A549 (cell line): ENCODE measurements at regions not wholly inside any gene's neighbourhood (a gene's known extent, or its start where the extent isn't known, plus 50 kb on each side); places are given as distances from the start of the nearest gene placed in this dataset.

ENCODE experiments used
- ATAC-seq, 2 experiments: fragments of 200-7000 bp in 1 of 2; fragments of >200 bp in 1 of 2; cut with Nextera tagmentation in 1 of 2; cut with Tn5 transposase in 1 of 2; 3 replicates each; pipeline versions ENCODE4 v1.8.0 to v1.9.1; 2018 to 2020; ENCODE audit warnings: mild to moderate bottlenecking in 1 of 2, moderate library complexity in 1 of 2
- CTCF ChIA-PET: fragments of 300-600 bp; sonication (Branson Sonifier 250); formaldehyde crosslinking; extraction: SDS; loops from one replicate; lab custom pipeline; 2021; ENCODE audit warnings: antibody characterized with exemption, inconsistent platforms; lab: Yijun Ruan, JAX
- POLR2A ChIA-PET: fragments of 350-600 bp; formaldehyde crosslinking; extraction: SDS; loops from one replicate; lab custom pipeline; 2021; ENCODE audit warnings: antibody characterized with exemption, inconsistent platforms; lab: Yijun Ruan, JAX
- DNase-seq, 2 experiments: peaks; one replicate each; pipeline versions ENCODE4 v3.0.0 to v3.0.0-alpha.2; 2011 to 2016; ENCODE audit warnings: low read depth in 1 of 2, low spot score in 1 of 2
- FAIRE-seq: peaks from 2 replicates; lab custom pipeline; 2011; peaks lifted over from hg19 to GRCh38; lab: Jason Lieb, UNC
- H3K27ac ChIP-seq, 2 experiments: fragments of >200 bp; sonication (Bioruptor Twin); formaldehyde crosslinking; 3 replicates each; pipeline ENCODE4 v1.5.1; 2016 to 2017
- H3K4me1 ChIP-seq: fragments of >200 bp; sonication (Bioruptor Twin); formaldehyde crosslinking; 3 replicates; pipeline ENCODE4 v1.6.1; 2016
- H3K4me2 ChIP-seq: fragments of >200 bp; sonication (Bioruptor Twin); formaldehyde crosslinking; 3 replicates; pipeline ENCODE4 v1.6.1; 2016
- H3K4me3 ChIP-seq: fragments of >200 bp; sonication (Bioruptor Twin); formaldehyde crosslinking; 3 replicates; pipeline ENCODE4 v1.5.1; 2016
- H3K9me3 ChIP-seq: fragments of >200 bp; sonication (Bioruptor Twin); formaldehyde crosslinking; 3 replicates; pipeline ENCODE4 v1.6.1; 2016
- BHLHE40 ChIP-seq: IDR thresholded peaks from 2 replicates; pipeline ENCODE4 v1.6.1; 2012; ENCODE audit warnings: low read depth, low read length, inconsistent platforms
- CBX8 ChIP-seq: fragments of 200-600 bp; sonication (generic); IDR thresholded peaks from 2 replicates; pipeline ENCODE4 v1.6.1; 2016
- CEBPB ChIP-seq, 2 experiments: fragments of >200 bp in 1 of 2; sonication (Bioruptor Twin) in 1 of 2; formaldehyde crosslinking in 1 of 2; IDR thresholded peaks; 2 replicates each; pipeline ENCODE4 v1.6.1; 2012 to 2016
- CTCF ChIP-seq: fragments of >200 bp; sonication (Bioruptor Twin); formaldehyde crosslinking; IDR thresholded peaks from 3 replicates; pipeline ENCODE4 v1.5.1; 2016
- EHMT2 ChIP-seq: fragments of 200-600 bp; sonication (generic); IDR thresholded peaks from 2 replicates; pipeline ENCODE4 v1.6.1; 2016; ENCODE audit warnings: antibody characterized with exemption, low read depth, mild to moderate bottlenecking, moderate library complexity
- EP300 ChIP-seq, 2 experiments: fragments of >200 bp; sonication (Bioruptor Twin); formaldehyde crosslinking; IDR thresholded peaks; 2 replicates in 1 of 2; 3 replicates in 1 of 2; pipeline ENCODE4 v1.6.1; 2016 to 2017
- FOSB ChIP-seq: fragments of 250-450 bp; sonication (Bioruptor Pico); IDR thresholded peaks from 2 replicates; pipeline ENCODE4 v1.5.0; 2020; ENCODE audit warnings: mild to moderate bottlenecking, moderate library complexity
- FOXS1 ChIP-seq: fragments of 250-450 bp; sonication (Bioruptor Pico); IDR thresholded peaks from 2 replicates; pipeline ENCODE4 v1.5.0; 2020; ENCODE audit warnings: mild to moderate bottlenecking, moderate library complexity
- HES2 ChIP-seq: fragments of >200 bp; sonication (Bioruptor Twin); formaldehyde crosslinking; IDR thresholded peaks from 2 replicates; pipeline ENCODE4 v1.6.1; 2016
- HMGXB4 ChIP-seq: fragments of 250-450 bp; sonication (Bioruptor Pico); IDR thresholded peaks from 2 replicates; pipeline ENCODE4 v1.5.0; 2021; ENCODE audit warnings: mild to moderate bottlenecking, moderate library complexity, borderline replicate concordance
- HOXB5 ChIP-seq: fragments of 250-450 bp; sonication (Bioruptor Pico); IDR thresholded peaks from 2 replicates; pipeline ENCODE4 v1.5.0; 2020; ENCODE audit warnings: mild to moderate bottlenecking, moderate library complexity
- JUN ChIP-seq, 2 experiments: fragments of >200 bp; sonication (Bioruptor Twin); formaldehyde crosslinking; IDR thresholded peaks; 2 replicates in 1 of 2; 3 replicates in 1 of 2; pipeline ENCODE4 v1.6.1; 2016 to 2017
- JUNB ChIP-seq: fragments of >200 bp; sonication (Bioruptor Twin); formaldehyde crosslinking; IDR thresholded peaks from 2 replicates; pipeline ENCODE4 v1.6.1; 2016
- KDM5A ChIP-seq: fragments of 200-600 bp; sonication (generic); IDR thresholded peaks from 2 replicates; pipeline ENCODE4 v1.6.1; 2016; ENCODE audit warnings: antibody characterized with exemption, mild to moderate bottlenecking
- PBX3 ChIP-seq: IDR thresholded peaks from 2 replicates; pipeline ENCODE4 v1.6.1; 2012
- POLR2A ChIP-seq: IDR thresholded peaks from 2 replicates; pipeline ENCODE4 v1.6.1; 2012; ENCODE audit warnings: mild to moderate bottlenecking, low read length
- RNF2 ChIP-seq: fragments of 200-600 bp; sonication (generic); IDR thresholded peaks from 2 replicates; pipeline ENCODE4 v1.6.1; 2016; ENCODE audit warnings: low read depth, mild to moderate bottlenecking, antibody characterized with exemption, moderate library complexity, borderline replicate concordance
- TFCP2L1 ChIP-seq: fragments of 250-450 bp; sonication (Bioruptor Pico); IDR thresholded peaks from 2 replicates; pipeline ENCODE4 v1.5.0; 2021; ENCODE audit warnings: mild to moderate bottlenecking
- USF2 ChIP-seq: fragments of 450-650 bp; IDR thresholded peaks from 2 replicates; pipeline ENCODE4 v1.6.1; 2014; ENCODE audit warnings: antibody characterized with exemption
- ZSCAN20 ChIP-seq: fragments of 250-450 bp; sonication (Bioruptor Pico); IDR thresholded peaks from 2 replicates; pipeline ENCODE4 v1.8.0; 2022; ENCODE audit warnings: mild to moderate bottlenecking, moderate library complexity
- WGBS: methylation state at CpG from one replicate; pipeline ENCODE4 v1.1.6; 2017; ENCODE audit errors: missing lambda C conversion rate; 5-methylcytosine and 5-hydroxymethylcytosine counted together

GRCh38 chr5:134463176-134463720, 51.6 kb upstream of the CDKN2AIPNL start:
- CTCF ChIA-PET: interaction anchor here (0.7 to 6.0 kb wide), 6 partner anchors 33 to 124 kb away, joined by 3 to 31 read pairs (median 4); partner anchors contain the start of gene CDKN2AIPNL

More at GRCh38 chr5:134463176-134463720, 51.6 kb upstream of the CDKN2AIPNL start:
- Histone ChIP-seq H3K4me3 (no peak overlapping the region), H3K27ac (peak overlapping the region in 1 of 2 experiments; percentile 26; a peak in 2 of 6 replicates), H3K4me1 (peaks cover 29% of the 10 kb centered on the region), H3K4me2 (no peak overlapping the region), H3K9me3 (no peaks in the 10 kb centered on the region)
- no peak for TF ChIP-seq JUNB
- TF ChIP-seq EHMT2: no peak
- no peak for TF ChIP-seq HMGXB4
- no peak for TF ChIP-seq RNF2
- TF ChIP-seq HES2: no peak
- no peak for TF ChIP-seq JUN (IDR thresholded peaks at IDR 0.05)
- no peak for TF ChIP-seq TFCP2L1
- no peak for TF ChIP-seq PBX3
- TF ChIP-seq FOSB (CRISPR knock-in tag): no peak
- TF ChIP-seq CTCF: no peak
- no peak for TF ChIP-seq POLR2A
- no peak for TF ChIP-seq CEBPB (IDR thresholded peaks at IDR 0.05)
- TF ChIP-seq HOXB5 (CRISPR knock-in tag): no peak
- TF ChIP-seq CBX8: no peak
- TF ChIP-seq BHLHE40: no peak
- no peak for TF ChIP-seq USF2
- no peak for TF ChIP-seq FOXS1 (CRISPR knock-in tag)
- no peak for TF ChIP-seq KDM5A
- TF ChIP-seq EP300 (IDR thresholded peaks at IDR 0.05): no peak
- no peak for TF ChIP-seq ZSCAN20 (CRISPR knock-in tag)
- no peak for FAIRE-seq
- no peak for ATAC-seq
- POLR2A ChIA-PET: no interaction called here
- WGBS: 84% methylated on average over 7 of the region's 7 CpGs
- no peak for DNase-seq
